ENCODE measurements at regions not wholly inside any gene's neighbourhood (a gene's known extent, or its start where the extent isn't known, plus 50 kb on each side); places are given as distances from the start of the nearest gene placed in this dataset.
A peak's percentile ranks its signal among the peaks of the same experiment; 100 is the strongest.

GRCh38 chr1:198929961-198930599 is 291.2 kb downstream of the PTPRC start:
- TF ChIP-seq CTCF (IDR thresholded peaks at IDR 0.05; ENCODE audit: poor library complexity, severe bottlenecking): no peak
- H3K4me3 ChIP-seq (ENCODE audit: severe bottlenecking): no peak overlapping the region
- peaks cover 50% of the 10 kb centered on the region for H3K36me3 ChIP-seq (ENCODE audit: low read depth)
- H3K4me1 ChIP-seq (ENCODE audit: insufficient read depth, poor library complexity, severe bottlenecking): peaks cover 70% of the 10 kb centered on the region
- H3K27ac ChIP-seq (ENCODE audit: poor library complexity, severe bottlenecking): peak overlapping the region; percentile 28
- peaks cover 4% of the 10 kb centered on the region for H3K27me3 ChIP-seq (ENCODE audit: insufficient read depth, poor library complexity, severe bottlenecking)
- DNase-seq (ENCODE audit: low spot score): no peak
- H3K9me3 ChIP-seq (ENCODE audit: severe bottlenecking): no peaks in the 10 kb centered on the region
- peak; percentile 39; the same call in 1 of the 3 replicates for ATAC-seq (ENCODE audit: low read depth)

- ATAC-seq (ENCODE audit: low read depth) (no peak), DNase-seq (ENCODE audit: low spot score) (no peak)
- TF ChIP-seq CTCF (IDR thresholded peaks at IDR 0.05; ENCODE audit: poor library complexity, severe bottlenecking): no peak
- peaks cover 60% of the 10 kb centered on the region for H3K4me1 ChIP-seq (ENCODE audit: insufficient read depth, poor library complexity, severe bottlenecking)
- H3K27me3 ChIP-seq (ENCODE audit: insufficient read depth, poor library complexity, severe bottlenecking): no peaks in the 10 kb centered on the region
- H3K4me3 ChIP-seq (ENCODE audit: severe bottlenecking): peak overlapping the region; percentile 6
- no peaks in the 10 kb centered on the region for H3K9me3 ChIP-seq (ENCODE audit: severe bottlenecking)
- peak overlapping the region; percentile 92 for H3K27ac ChIP-seq (ENCODE audit: poor library complexity, severe bottlenecking)
- H3K36me3 ChIP-seq (ENCODE audit: low read depth): peaks cover 33% of the 10 kb centered on the region
Observed at GRCh38 chr1:198932351-198932991, 293.6 kb downstream of the PTPRC start.

- ATAC-seq (ENCODE audit: low read depth) (no peak), DNase-seq (ENCODE audit: low spot score) (no peak)
- Histone ChIP-seq H3K4me1 (ENCODE audit: insufficient read depth, poor library complexity, severe bottlenecking) (peaks cover 62% of the 10 kb centered on the region), H3K36me3 (ENCODE audit: low read depth) (peaks cover 23% of the 10 kb centered on the region), H3K9me3 (ENCODE audit: severe bottlenecking) (no peaks in the 10 kb centered on the region), H3K27me3 (ENCODE audit: insufficient read depth, poor library complexity, severe bottlenecking) (no peaks in the 10 kb centered on the region), H3K4me3 (ENCODE audit: severe bottlenecking) (peak overlapping the region; percentile 46), H3K27ac (ENCODE audit: poor library complexity, severe bottlenecking) (peak overlapping the region; percentile 92)
- no peak for TF ChIP-seq CTCF (IDR thresholded peaks at IDR 0.05; ENCODE audit: poor library complexity, severe bottlenecking)
Observed at GRCh38 chr1:198933515-198934222, 294.8 kb downstream of the PTPRC start.

GRCh38 chr1:198934426-198934825 is 295.6 kb downstream of the PTPRC start:
- peak overlapping the region; percentile 46 for H3K4me3 ChIP-seq (ENCODE audit: severe bottlenecking)
- no peak for ATAC-seq (ENCODE audit: low read depth)
- H3K27me3 ChIP-seq (ENCODE audit: insufficient read depth, poor library complexity, severe bottlenecking): no peaks in the 10 kb centered on the region
- H3K4me1 ChIP-seq (ENCODE audit: insufficient read depth, poor library complexity, severe bottlenecking): peaks cover 56% of the 10 kb centered on the region
- H3K27ac ChIP-seq (ENCODE audit: poor library complexity, severe bottlenecking): peak overlapping the region; percentile 92
- no peak for DNase-seq (ENCODE audit: low spot score)
- H3K36me3 ChIP-seq (ENCODE audit: low read depth): peaks cover 20% of the 10 kb centered on the region
- H3K9me3 ChIP-seq (ENCODE audit: severe bottlenecking): no peaks in the 10 kb centered on the region
- TF ChIP-seq CTCF (IDR thresholded peaks at IDR 0.05; ENCODE audit: poor library complexity, severe bottlenecking): no peak
